Ovary (tissue), 3 donors: ENCODE measurements at regions not wholly inside any gene's neighbourhood (a gene's known extent, or its start where the extent isn't known, plus 50 kb on each side); places are given as distances from the start of the nearest gene placed in this dataset.

Source experiments
- CTCF ChIP-seq, 3 donors: fragments of 450-650 bp in 2 of 3; fragments of 200-600 bp in 1 of 3; IDR thresholded peaks; one replicate each; pipeline versions ENCODE4 v1.5.1 to v1.8.0; 2016 to 2022; ENCODE audit warnings: antibody characterized with exemption in 3 of 3, mild to moderate bottlenecking in 1 of 3
- EP300 ChIP-seq: sonication (generic); formaldehyde crosslinking; IDR thresholded peaks from one replicate; pipeline ENCODE4 v1.6.1; 2017; ENCODE audit warnings: antibody characterized with exemption
- POLR2A ChIP-seq: fragments of 450-650 bp; IDR thresholded peaks from one replicate; pipeline ENCODE4 v1.6.1; 2017; ENCODE audit warnings: antibody characterized with exemption, mild to moderate bottlenecking, moderate library complexity
- donor health status: DM: no; HTN: no; CAD: no.

GRCh38 chrX:142266417-142266816 is 61.3 kb upstream of the MAGEC2 start:
- no peak for TF ChIP-seq CTCF (IDR thresholded peaks at IDR 0.05)
- no peak for TF ChIP-seq POLR2A
- no peak for TF ChIP-seq EP300
